ENCODE measurements at regions not wholly inside any gene's neighbourhood (a gene's known extent, or its start where the extent isn't known, plus 50 kb on each side); places are given as distances from the start of the nearest gene placed in this dataset.

GRCh38 chr6:84456803-84457202 is 229.4 kb upstream of the CEP162 start:
- BruUV-seq (replicated peaks) = no TSS peak
- H3K9me3 Mint-ChIP-seq (ENCODE audit: unreplicated experiment) = peaks cover 14% of the 10 kb centered on the region
- no peak for TF ChIP-seq CTCF (IDR thresholded peaks at IDR 0.05; ENCODE audit: insufficient read depth in 1 of 2, low read depth in 1 of 2, low read length in 1 of 2, severe bottlenecking in 1 of 2, unreplicated experiment in 1 of 2)
- H3K36me3 Mint-ChIP-seq (ENCODE audit: insufficient read depth, unreplicated experiment) = no peaks in the 10 kb centered on the region
- intact Hi-C loops (cut with micrococcal nuclease; ENCODE audit: unreplicated experiment) = no loop called here
- H3K27ac Mint-ChIP-seq (ENCODE audit: unreplicated experiment) = no peak overlapping the region
- H3K4me3 Mint-ChIP-seq (ENCODE audit: unreplicated experiment) = no peak overlapping the region
- no peaks in the 10 kb centered on the region for H3K9me3 ChIP-seq
- H3K4me3 ChIP-seq (ENCODE audit: low read depth, low read length) = no peak overlapping the region
- H3K27me3 ChIP-seq (replicated peaks; ENCODE audit: control insufficient read depth, insufficient read depth, low read length) = no peaks in the 10 kb centered on the region
- no peaks in the 10 kb centered on the region for H3K4me1 Mint-ChIP-seq (ENCODE audit: low read depth, unreplicated experiment)
- peaks cover 5% of the 10 kb centered on the region for H3K4me1 ChIP-seq
- POLR2A ChIA-PET = no interaction called here
- CTCF ChIA-PET = no interaction called here
- no peak for DNase-seq
- no peaks in the 10 kb centered on the region for H3K27me3 Mint-ChIP-seq (ENCODE audit: insufficient read depth, unreplicated experiment)
- no peaks in the 10 kb centered on the region for H3K36me3 ChIP-seq (ENCODE audit: control insufficient read depth, insufficient read depth, low read length)

DNA sequence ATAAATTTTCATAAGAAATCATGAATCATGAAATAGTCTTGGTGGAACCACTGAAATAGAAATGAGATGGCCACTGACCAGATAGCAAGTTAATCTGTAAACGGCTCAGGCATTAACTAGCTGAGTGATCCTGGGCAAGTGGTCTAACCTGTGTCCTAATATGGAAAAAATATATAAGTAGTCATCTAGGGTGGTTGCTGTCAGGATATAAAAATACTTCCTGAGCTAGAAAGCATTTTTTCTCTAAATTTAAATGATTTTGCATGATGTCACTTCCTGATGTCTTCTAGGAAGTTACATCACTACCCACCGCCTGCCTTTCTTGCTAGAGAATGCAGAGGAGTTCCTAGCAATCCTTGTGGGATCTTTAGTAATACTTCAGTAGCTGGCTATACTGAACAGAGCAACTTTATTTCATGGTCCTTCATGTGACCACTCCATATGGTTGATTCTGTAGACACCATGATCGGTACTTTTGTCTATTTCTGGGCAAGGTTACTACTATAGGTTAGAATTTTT is 228.1 kb upstream of the CEP162 start:
- Histone ChIP-seq H3K27me3 (replicated peaks; ENCODE audit: control insufficient read depth, insufficient read depth, low read length) (no peaks in the 10 kb centered on the region), H3K9me3 (no peaks in the 10 kb centered on the region), H3K4me1 (peaks cover 5% of the 10 kb centered on the region), H3K4me3 (ENCODE audit: low read depth, low read length) (no peak overlapping the region), H3K36me3 (ENCODE audit: control insufficient read depth, insufficient read depth, low read length) (no peaks in the 10 kb centered on the region)
- no TSS peak for BruUV-seq (replicated peaks)
- H3K36me3 Mint-ChIP-seq (ENCODE audit: insufficient read depth, unreplicated experiment) = no peaks in the 10 kb centered on the region
- peaks cover 14% of the 10 kb centered on the region for H3K9me3 Mint-ChIP-seq (ENCODE audit: unreplicated experiment)
- no peak for DNase-seq
- ChIA-PET CTCF (no interaction called here), POLR2A (no interaction called here)
- intact Hi-C loops (cut with micrococcal nuclease; ENCODE audit: unreplicated experiment) = no loop called here
- H3K27ac Mint-ChIP-seq (ENCODE audit: unreplicated experiment) = no peak overlapping the region
- TF ChIP-seq CTCF (IDR thresholded peaks at IDR 0.05; ENCODE audit: insufficient read depth in 1 of 2, low read depth in 1 of 2, low read length in 1 of 2, severe bottlenecking in 1 of 2, unreplicated experiment in 1 of 2) = no peak
- H3K27me3 Mint-ChIP-seq (ENCODE audit: insufficient read depth, unreplicated experiment) = no peaks in the 10 kb centered on the region
- H3K4me3 Mint-ChIP-seq (ENCODE audit: unreplicated experiment) = no peak overlapping the region
- no peaks in the 10 kb centered on the region for H3K4me1 Mint-ChIP-seq (ENCODE audit: low read depth, unreplicated experiment)

DNA sequence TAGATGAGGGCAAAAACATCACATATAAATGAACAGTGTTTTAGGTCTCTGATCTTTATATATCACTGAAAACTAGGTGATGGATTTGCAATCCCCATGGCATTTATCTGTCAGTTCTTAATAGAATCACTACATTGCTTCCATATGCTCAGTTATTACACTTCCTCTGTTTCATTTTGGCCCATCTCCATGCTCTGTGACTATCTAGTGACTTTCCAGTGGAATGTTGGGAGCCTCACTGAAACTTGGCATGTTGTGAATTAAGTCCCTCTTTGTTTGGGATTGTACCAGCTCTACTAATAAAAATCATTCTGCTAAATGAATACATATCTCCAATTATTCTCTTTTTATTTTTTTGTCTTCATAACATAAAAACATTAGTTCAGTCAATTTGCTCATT is 226.1 kb upstream of the CEP162 start:
- Mint-ChIP-seq H3K4me3 (ENCODE audit: unreplicated experiment) (no peak overlapping the region), H3K9me3 (ENCODE audit: unreplicated experiment) (peaks cover 6% of the 10 kb centered on the region), H3K27me3 (ENCODE audit: insufficient read depth, unreplicated experiment) (no peaks in the 10 kb centered on the region), H3K27ac (ENCODE audit: unreplicated experiment) (no peak overlapping the region), H3K36me3 (ENCODE audit: insufficient read depth, unreplicated experiment) (no peaks in the 10 kb centered on the region), H3K4me1 (ENCODE audit: low read depth, unreplicated experiment) (no peaks in the 10 kb centered on the region)
- Histone ChIP-seq H3K4me1 (no peaks in the 10 kb centered on the region), H3K27me3 (replicated peaks; ENCODE audit: control insufficient read depth, insufficient read depth, low read length) (no peaks in the 10 kb centered on the region), H3K4me3 (ENCODE audit: low read depth, low read length) (no peak overlapping the region), H3K9me3 (no peaks in the 10 kb centered on the region), H3K36me3 (ENCODE audit: control insufficient read depth, insufficient read depth, low read length) (no peaks in the 10 kb centered on the region)
- intact Hi-C loops (cut with micrococcal nuclease; ENCODE audit: unreplicated experiment) = no loop called here
- no TSS peak for BruUV-seq (replicated peaks)
- DNase-seq = no peak
- TF ChIP-seq CTCF (IDR thresholded peaks at IDR 0.05; ENCODE audit: insufficient read depth in 1 of 2, low read depth in 1 of 2, low read length in 1 of 2, severe bottlenecking in 1 of 2, unreplicated experiment in 1 of 2) = no peak
- CTCF ChIA-PET = no interaction called here
- POLR2A ChIA-PET = no interaction called here

Data from Caco-2 (cell line).